ENCODE measurements at regions not wholly inside any gene's neighbourhood (a gene's known extent, or its start where the extent isn't known, plus 50 kb on each side); places are given as distances from the start of the nearest gene placed in this dataset.

DNA sequence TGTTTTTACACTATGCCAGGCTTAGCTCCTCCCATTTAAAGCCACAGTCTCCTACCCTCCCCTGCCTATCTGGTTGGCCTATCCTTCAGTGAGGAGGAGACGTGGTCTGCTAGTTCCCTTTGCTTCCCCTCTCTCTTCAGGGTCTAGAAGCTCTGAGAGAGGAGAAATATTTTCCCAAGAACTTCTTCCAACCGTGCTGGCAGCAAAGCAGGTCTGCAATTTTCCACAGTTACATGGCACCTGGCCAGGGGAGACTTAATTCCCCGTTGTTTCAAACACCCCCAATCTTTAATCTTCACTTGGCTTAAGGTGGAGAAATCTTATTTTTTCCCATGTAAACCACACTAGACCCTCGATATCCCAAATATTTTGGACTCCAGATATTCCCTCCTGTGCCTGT, 149.5 kb upstream of the MCTP2 start:
- TF ChIP-seq GATA2 (IDR thresholded peaks at IDR 0.05; ENCODE audit: low read depth, low read length) (no peak), GATA3 (IDR thresholded peaks at IDR 0.05; ENCODE audit: low read depth, low read length) (no peak)

DNA sequence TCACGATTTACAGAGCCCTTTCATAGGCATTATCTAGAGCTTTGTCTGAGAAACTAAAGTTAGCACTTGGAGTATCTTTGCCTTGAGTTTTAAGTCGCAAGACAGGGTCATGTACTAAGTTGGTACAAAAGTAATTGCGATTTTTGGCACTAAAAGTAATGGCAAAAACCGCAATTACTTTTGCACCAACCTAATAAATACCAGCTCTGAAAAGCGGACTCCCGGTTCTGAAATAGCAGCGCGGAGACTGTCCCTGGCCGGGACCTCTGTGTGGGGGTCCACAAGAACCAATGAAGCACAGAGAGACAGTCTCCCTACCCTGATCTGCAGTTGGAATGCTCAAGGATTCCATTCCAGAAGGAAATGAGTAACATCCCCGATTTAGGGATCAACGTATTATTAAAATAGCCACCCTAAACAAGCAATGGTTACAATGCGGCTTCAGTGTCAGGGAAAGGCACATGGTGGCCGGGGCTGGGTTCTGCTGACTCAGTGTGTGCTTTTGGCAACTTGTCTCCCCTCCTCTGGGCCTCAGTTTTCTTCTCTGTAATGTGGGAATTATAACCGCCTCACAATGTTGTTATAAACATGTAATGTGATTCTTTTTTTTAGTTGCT, 150.3 kb upstream of the MCTP2 start:
- TF ChIP-seq GATA3 (IDR thresholded peaks at IDR 0.05; ENCODE audit: low read depth, low read length): no peak
- TF ChIP-seq GATA2 (IDR thresholded peaks at IDR 0.05; ENCODE audit: low read depth, low read length): no peak

DNA sequence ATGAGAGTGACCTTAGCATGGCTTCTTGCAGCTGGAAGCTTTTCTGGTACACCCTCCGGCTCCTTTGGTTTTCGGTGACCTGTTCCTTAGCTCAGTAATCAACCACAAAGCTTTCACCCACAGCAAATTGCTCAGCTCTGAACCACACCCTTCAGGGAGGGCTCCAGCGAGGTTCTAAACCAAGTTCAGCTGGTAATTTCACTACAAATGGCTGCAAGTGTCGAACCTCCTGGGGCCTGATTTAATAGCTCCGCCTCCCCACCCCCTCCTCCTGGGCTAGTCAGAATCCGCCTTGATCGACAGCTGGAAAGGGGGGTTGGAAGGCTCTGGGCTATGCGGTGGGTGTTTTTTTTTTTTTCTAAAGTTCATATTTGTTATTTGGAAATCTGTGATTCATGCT, 150.9 kb upstream of the MCTP2 start:
- TF ChIP-seq GATA2 (IDR thresholded peaks at IDR 0.05; ENCODE audit: low read depth, low read length) (no peak), GATA3 (IDR thresholded peaks at IDR 0.05; ENCODE audit: low read depth, low read length) (no peak)

DNA sequence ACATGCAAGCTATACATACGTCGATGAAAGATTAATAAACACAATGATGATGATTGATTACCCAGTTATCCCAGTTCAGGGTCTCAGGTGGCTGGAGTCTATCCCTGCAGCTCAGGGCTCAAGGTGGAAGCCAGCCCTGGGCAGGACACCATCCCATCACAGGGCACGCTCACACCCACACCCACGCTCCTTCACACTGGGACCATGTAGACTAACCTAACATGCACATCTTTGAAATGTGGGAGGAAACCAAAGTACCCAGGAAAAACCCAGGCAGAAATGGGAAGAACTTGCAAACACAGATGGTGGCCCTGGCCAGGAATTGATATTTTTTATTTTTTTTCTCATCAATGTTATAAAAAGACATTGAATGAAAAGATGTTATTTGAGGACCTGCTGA, 151.4 kb upstream of the MCTP2 start:
- TF ChIP-seq GATA3 (IDR thresholded peaks at IDR 0.05; ENCODE audit: low read depth, low read length): no peak
- TF ChIP-seq GATA2 (IDR thresholded peaks at IDR 0.05; ENCODE audit: low read depth, low read length): no peak

- TF ChIP-seq GATA3 (IDR thresholded peaks at IDR 0.05; ENCODE audit: low read depth, low read length) (no peak), GATA2 (IDR thresholded peaks at IDR 0.05; ENCODE audit: low read depth, low read length) (no peak)
These were observed 151.9 kb upstream of the MCTP2 start for GRCh38 chr15:94079459-94079858.

DNA sequence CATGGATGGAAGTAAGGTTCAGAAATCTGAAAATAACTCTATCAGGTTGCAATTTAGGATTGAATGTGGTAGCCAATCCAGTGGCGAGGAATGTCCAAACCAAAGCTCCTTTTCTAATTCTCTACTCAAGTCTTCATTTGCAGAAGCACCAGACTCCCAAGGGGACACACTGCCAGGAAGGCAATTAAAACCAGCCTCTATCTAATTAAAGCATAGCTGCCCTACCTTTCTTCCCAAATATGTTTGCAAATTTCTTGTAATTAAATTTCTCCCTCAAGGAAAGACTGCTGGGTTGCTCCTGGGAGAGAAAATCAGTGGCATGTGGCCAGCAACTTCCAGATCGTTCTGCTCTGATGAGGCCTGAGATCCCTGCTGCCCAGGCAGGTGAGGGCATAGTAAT, 153.4 kb upstream of the MCTP2 start:
- TF ChIP-seq GATA3 (IDR thresholded peaks at IDR 0.05; ENCODE audit: low read depth, low read length) (no peak), GATA2 (IDR thresholded peaks at IDR 0.05; ENCODE audit: low read depth, low read length) (no peak)

DNA sequence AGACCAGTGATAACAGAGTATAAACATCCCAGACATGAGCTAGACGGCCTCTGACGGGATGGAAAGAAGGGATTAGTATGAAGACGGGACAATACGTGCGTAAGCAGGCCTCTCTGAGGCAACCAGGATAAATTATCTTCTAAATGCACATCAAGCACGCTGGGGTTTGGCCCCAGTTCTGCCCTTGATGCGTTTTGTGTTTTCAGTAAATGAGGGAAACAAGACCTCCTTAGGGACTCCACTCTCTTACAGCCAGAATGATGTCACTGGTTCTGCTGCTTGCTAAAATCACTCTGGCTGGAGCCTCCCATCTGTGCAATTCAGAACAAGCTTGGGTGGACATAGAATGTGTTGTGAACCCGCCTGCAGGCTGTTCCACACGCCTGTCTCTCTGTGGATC, 156.0 kb upstream of the MCTP2 start:
- TF ChIP-seq GATA3 (IDR thresholded peaks at IDR 0.05; ENCODE audit: low read depth, low read length): no peak
- no peak for TF ChIP-seq GATA2 (IDR thresholded peaks at IDR 0.05; ENCODE audit: low read depth, low read length)

- TF ChIP-seq GATA2 (IDR thresholded peaks at IDR 0.05; ENCODE audit: low read depth, low read length) (no peak), GATA3 (IDR thresholded peaks at IDR 0.05; ENCODE audit: low read depth, low read length) (no peak)
These were observed 160.7 kb upstream of the MCTP2 start for GRCh38 chr15:94070356-94071295.

DNA sequence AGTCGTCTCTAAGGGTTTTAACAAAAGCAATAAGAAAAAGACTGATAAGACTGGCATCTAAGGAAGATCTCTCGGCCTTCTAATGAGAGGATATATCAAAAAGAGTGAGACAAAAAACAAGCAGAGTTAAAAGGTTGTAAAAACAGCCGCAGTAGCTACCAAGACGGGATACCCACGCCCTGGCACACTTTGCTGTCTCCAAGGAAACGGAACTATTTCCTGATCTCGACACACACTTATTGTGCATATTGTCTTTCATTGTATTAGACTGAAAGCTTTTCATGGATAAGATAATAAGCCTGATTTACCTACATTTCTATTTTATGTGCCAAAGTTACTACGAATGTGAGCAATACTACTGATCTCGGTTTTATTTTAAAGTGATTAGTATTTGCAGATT, 161.5 kb upstream of the MCTP2 start:
- TF ChIP-seq GATA2 (IDR thresholded peaks at IDR 0.05; ENCODE audit: low read depth, low read length): no peak
- no peak for TF ChIP-seq GATA3 (IDR thresholded peaks at IDR 0.05; ENCODE audit: low read depth, low read length)

- TF ChIP-seq GATA2 (IDR thresholded peaks at IDR 0.05; ENCODE audit: low read depth, low read length): no peak
These were observed 164.6 kb upstream of the MCTP2 start for GRCh38 chr15:94066811-94067210.

DNA sequence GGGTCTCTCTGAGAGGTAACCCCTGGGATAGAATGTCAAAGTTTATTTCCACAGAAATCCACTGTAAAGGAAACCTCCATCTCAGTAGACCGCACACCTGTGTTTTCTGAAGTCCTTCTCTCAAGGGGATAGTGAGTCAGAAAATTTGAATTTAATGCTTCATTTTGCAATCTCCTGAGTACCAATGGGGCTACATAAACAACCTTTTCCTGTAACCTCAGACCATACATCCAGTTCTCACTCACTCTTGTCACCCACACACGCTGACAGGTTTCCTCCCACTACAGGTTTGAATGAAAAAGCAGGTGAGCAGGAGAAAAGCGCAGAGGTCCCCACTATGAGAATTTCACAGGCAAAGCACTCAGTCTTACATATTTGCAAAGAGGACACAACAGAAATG, 165.3 kb upstream of the MCTP2 start:
- TF ChIP-seq GATA2 (IDR thresholded peaks at IDR 0.05; ENCODE audit: low read depth, low read length): no peak
- TF ChIP-seq GATA3 (IDR thresholded peaks at IDR 0.05; ENCODE audit: low read depth, low read length): no peak

- TF ChIP-seq GATA3 (IDR thresholded peaks at IDR 0.05; ENCODE audit: low read depth, low read length): no peak
- no peak for TF ChIP-seq GATA2 (IDR thresholded peaks at IDR 0.05; ENCODE audit: low read depth, low read length)
These were observed 166.6 kb upstream of the MCTP2 start for GRCh38 chr15:94064676-94065313.

DNA sequence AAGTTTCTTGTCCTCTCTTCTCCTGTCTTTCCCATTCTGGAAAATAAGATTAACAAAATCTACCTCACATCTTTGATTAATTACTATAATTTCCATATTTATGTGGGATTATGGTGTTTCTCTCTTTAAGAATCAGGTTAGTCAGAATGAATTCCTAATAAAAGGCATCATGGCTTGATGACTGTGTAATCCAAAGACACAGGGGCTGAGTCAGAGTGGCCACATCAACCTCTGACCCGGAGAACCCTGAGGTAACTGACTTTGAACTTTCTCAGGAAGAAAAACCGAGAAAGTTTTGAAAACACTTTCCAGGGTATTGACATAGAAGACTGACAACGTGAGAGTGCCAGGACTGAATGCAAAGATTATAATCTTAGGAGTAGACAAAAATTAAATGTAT, 170.3 kb upstream of the MCTP2 start:
- TF ChIP-seq GATA2 (IDR thresholded peaks at IDR 0.05; ENCODE audit: low read depth, low read length) (no peak), GATA3 (IDR thresholded peaks at IDR 0.05; ENCODE audit: low read depth, low read length) (no peak)

GRCh38 chr15:94059013-94059587, 172.3 kb upstream of the MCTP2 start:
- TF ChIP-seq GATA2 (IDR thresholded peaks at IDR 0.05; ENCODE audit: low read depth, low read length): no peak
- TF ChIP-seq GATA3 (IDR thresholded peaks at IDR 0.05; ENCODE audit: low read depth, low read length): no peak

All from SH-SY5Y (cell line).